K562 (cell line): ENCODE measurements at regions not wholly inside any gene's neighbourhood (a gene's known extent, or its start where the extent isn't known, plus 50 kb on each side); places are given as distances from the start of the nearest gene placed in this dataset.

Experiments
- ATAC-seq: fragments of 200-7000 bp; cut with Tn5 transposase; 3 replicates; pipeline ENCODE4 v1.9.1; 2020; ENCODE audit warnings: moderate library complexity
- BruUV-seq: library from RNA; stranded (reverse); fragments of 400-500 nt; replicated peaks from 2 replicates; lab custom pipeline; 2021; lab: Mats Ljungman, UMichigan
- CTCF ChIA-PET: fragments of 300-600 bp; formaldehyde crosslinking; extraction: SDS; loops from one replicate; lab custom pipeline; 2021; ENCODE audit warnings: low intra/inter-chr PET ratio; lab: Yijun Ruan, JAX
- POLR2A ChIA-PET: fragments of 300-600, 350-650 bp; sonication (Branson Sonifier 250); formaldehyde crosslinking; extraction: SDS; loops from one replicate; lab custom pipeline; 2021; ENCODE audit warnings: antibody characterized with exemption, inconsistent platforms; lab: Yijun Ruan, JAX
- DNase-seq, 4 experiments: peaks; one replicate each; pipeline versions ENCODE4 v3.0.0 to v3.0.0-alpha.2; 2011 to 2018; ENCODE audit warnings: low spot score in 3 of 4, mixed read lengths in 3 of 4; ENCODE audit errors: extremely low read depth in 1 of 4
- FAIRE-seq: peaks from 2 replicates; lab custom pipeline; 2011; peaks lifted over from hg19 to GRCh38; lab: Jason Lieb, UNC
- H2AFZ ChIP-seq: 2 replicates; pipeline ENCODE4 v1.6.0; 2011; ENCODE audit warnings: low read depth, low read length, control low read depth, inconsistent platforms
- H3K27ac ChIP-seq: fragments of 200-600 bp; 3 replicates; pipeline ENCODE4 v1.8.0; 2011; ENCODE audit warnings: low read depth, mild to moderate bottlenecking, control low read depth, inconsistent platforms, low read length, moderate library complexity, mixed read lengths; ENCODE audit errors: extremely low read depth
- H3K27me3 ChIP-seq, 2 experiments: fragments of 300-600 bp in 1 of 2; 2 replicates in 1 of 2; 3 replicates in 1 of 2; pipeline versions ENCODE4 v1.6.0 to v1.8.0; 2011; ENCODE audit warnings: inconsistent platforms in 2 of 2, low read length in 2 of 2, mild to moderate bottlenecking in 1 of 2, mixed read lengths in 1 of 2, moderate library complexity in 1 of 2; ENCODE audit not compliant: control insufficient read depth in 2 of 2, insufficient read depth in 2 of 2
- H3K36me3 ChIP-seq: fragments of 300-600 bp; 3 replicates; pipeline ENCODE4 v1.8.0; 2011; ENCODE audit warnings: mild to moderate bottlenecking, low read length, inconsistent platforms; ENCODE audit not compliant: control insufficient read depth, insufficient read depth
- H3K4me1 ChIP-seq, 2 experiments: fragments of 200-600 bp in 1 of 2; replicated peaks in 1 of 2; 2 replicates in 1 of 2; 3 replicates in 1 of 2; pipeline versions ENCODE4 v1.5.1 to v1.8.0; 2011; ENCODE audit warnings: inconsistent platforms in 2 of 2, low read length in 2 of 2, mild to moderate bottlenecking in 1 of 2, mixed read lengths in 1 of 2, moderate library complexity in 1 of 2; ENCODE audit not compliant: control insufficient read depth in 2 of 2, insufficient read depth in 2 of 2
- H3K4me2 ChIP-seq: 2 replicates; pipeline ENCODE4 v1.6.1; 2011; ENCODE audit warnings: low read length, control low read depth, inconsistent platforms, mixed read lengths; ENCODE audit not compliant: insufficient read depth
- H3K4me3 ChIP-seq: fragments of 200-600 bp; sonication (generic), shearing (Covaris generic); 2 replicates; pipeline ENCODE4 v1.5.1; 2016; ENCODE audit warnings: control low read depth, inconsistent platforms
- H3K79me2 ChIP-seq: fragments of 200-600 bp; 3 replicates; pipeline ENCODE4 v1.8.0; 2011; ENCODE audit warnings: low read length, inconsistent platforms; ENCODE audit not compliant: control insufficient read depth, insufficient read depth
- H3K9ac ChIP-seq, 2 experiments: 2 replicates each; pipeline versions ENCODE4 v1.6.0 to v1.6.1; 2011; ENCODE audit warnings: low read depth in 2 of 2, low read length in 2 of 2, control low read depth in 1 of 2, inconsistent platforms in 1 of 2, mild to moderate bottlenecking in 1 of 2, mixed read lengths in 1 of 2; ENCODE audit not compliant: insufficient read depth in 1 of 2
- H3K9me1 ChIP-seq: one replicate; pipeline ENCODE4 v1.6.0; 2011; ENCODE audit warnings: inconsistent platforms, mild to moderate bottlenecking, low read length, moderate library complexity; ENCODE audit not compliant: control insufficient read depth, insufficient read depth
- H3K9me3 ChIP-seq: replicated peaks from 2 replicates; pipeline ENCODE4 v1.5.1; 2011; ENCODE audit warnings: low read depth, low read length, inconsistent platforms; ENCODE audit not compliant: control insufficient read depth, insufficient read depth
- H4K20me1 ChIP-seq: replicated peaks from 2 replicates; pipeline ENCODE4 v1.6.1; 2011; ENCODE audit warnings: low read length, inconsistent platforms, mixed read lengths; ENCODE audit not compliant: control insufficient read depth, insufficient read depth
- ILF3 ChIP-seq: fragments of 450-650 bp; IDR thresholded peaks from 2 replicates; pipeline ENCODE4 v1.6.1; 2018; ENCODE audit warnings: antibody characterized with exemption, mild to moderate bottlenecking, moderate library complexity, borderline replicate concordance
- LARP7 ChIP-seq: fragments of 450-650 bp; IDR thresholded peaks from 2 replicates; pipeline ENCODE4 v1.6.1; 2016
- MED1 ChIP-seq: sonication (generic); formaldehyde crosslinking; IDR thresholded peaks from 2 replicates; pipeline ENCODE4 v1.8.1; 2023; ENCODE audit warnings: missing genetic modification reagents, borderline replicate concordance
- MXI1 ChIP-seq: IDR thresholded peaks from 2 replicates; pipeline ENCODE4 v1.6.1; 2011; ENCODE audit warnings: low read depth, mild to moderate bottlenecking, improper control_type of control experiment, low read length
- MYBL2 ChIP-seq, 2 experiments: fragments of 450-650 bp in 1 of 2; sonication (generic) in 1 of 2; formaldehyde crosslinking in 1 of 2; IDR thresholded peaks; 2 replicates each; pipeline versions ENCODE4 v1.6.1 to v1.8.1; 2017 to 2022; ENCODE audit warnings: borderline replicate concordance in 1 of 2, inconsistent platforms in 1 of 2, low read depth in 1 of 2, mild to moderate bottlenecking in 1 of 2, missing genetic modification reagents in 1 of 2, moderate library complexity in 1 of 2
- NCOA4 ChIP-seq: fragments of 450-650 bp; IDR thresholded peaks from 2 replicates; pipeline ENCODE4 v1.6.1; 2018; ENCODE audit warnings: mild to moderate bottlenecking; ENCODE audit not compliant: partially characterized antibody
- NR1H2 ChIP-seq: sonication (generic); formaldehyde crosslinking; IDR thresholded peaks from 2 replicates; pipeline ENCODE4 v1.4.0; 2020; ENCODE audit warnings: mild to moderate bottlenecking, missing genetic modification reagents
- PML ChIP-seq: IDR thresholded peaks from 2 replicates; pipeline ENCODE4 v1.6.1; 2012; ENCODE audit warnings: low read length, inconsistent platforms
- TRIM28 ChIP-seq: fragments of 450-650 bp; IDR thresholded peaks from 2 replicates; pipeline ENCODE4 v1.6.1; 2017
- U2AF1 ChIP-seq: fragments of 200-400 bp; formaldehyde crosslinking; optimal IDR thresholded peaks from 2 replicates; pipeline ENCODE3; 2017; ENCODE audit warnings: mild to moderate bottlenecking, low read depth, low read length, moderate library complexity
- USF1 ChIP-seq: sonication (generic); formaldehyde crosslinking; IDR thresholded peaks from 2 replicates; pipeline ENCODE4 v1.9.0; 2022; ENCODE audit warnings: mild to moderate bottlenecking, missing genetic modification reagents
- ZFP91 ChIP-seq: sonication (generic); formaldehyde crosslinking; IDR thresholded peaks from 2 replicates; pipeline ENCODE4 v1.8.0; 2022; ENCODE audit warnings: mild to moderate bottlenecking, missing genetic modification reagents
- ZNF124 ChIP-seq: sonication (generic); formaldehyde crosslinking; IDR thresholded peaks from 2 replicates; pipeline ENCODE4 v1.8.1; 2022; ENCODE audit warnings: missing genetic modification reagents
- ZNF766 ChIP-seq: fragments of 200-800 bp; sonication (Bioruptor generic); conservative IDR thresholded peaks from 2 replicates; pipeline ENCODE4 v1.6.1; 2016; ENCODE audit warnings: missing genetic modification characterization, missing compliant biosample characterization
- WGBS: fragments of 100-300 bp; shearing (Covaris generic); methylation state at CpG from one replicate; pipeline ENCODE4 v1.1.6; 2016; ENCODE audit warnings: low coverage, mixed read lengths; ENCODE audit not compliant: insufficient coverage; ENCODE audit errors: missing lambda C conversion rate; 5-methylcytosine and 5-hydroxymethylcytosine counted together
- in situ Hi-C: fragments of 300-500 bp; cut with MboI; formaldehyde crosslinking; loops from 4 replicates; pipeline ENCODE4 v1.15.0; 2018; ENCODE audit warnings: inconsistent platforms, mixed read lengths
- intact Hi-C: fragments of 100-400 bp; cut with micrococcal nuclease; formaldehyde crosslinking; loops from 2 replicates; pipeline ENCODE4 v1.14.2; 2022

GRCh38 chr4:60450054-60450453 is 750.1 kb upstream of the ADGRL3 start:
- H3K4me2 ChIP-seq, result no peak overlapping the region
- BruUV-seq, result no TSS peak
- H3K79me2 ChIP-seq, result no peaks in the 10 kb centered on the region
- H2AFZ ChIP-seq, result no peak overlapping the region
- H3K27ac ChIP-seq, result no peak overlapping the region
- H3K9ac ChIP-seq, result no peak overlapping the region
- in situ Hi-C loops, result no loop called here
- DNase-seq (no peak), FAIRE-seq (no peak), ATAC-seq (no peak)
- no peak overlapping the region for H3K4me3 ChIP-seq
- TF ChIP-seq TRIM28, result no peak
- TF ChIP-seq MYBL2 (IDR thresholded peaks at IDR 0.05; ENCODE audit: low read depth), result no peak
- no peak for TF ChIP-seq MYBL2 (CRISPR knock-in tag; IDR thresholded peaks at IDR 0.05; ENCODE audit: borderline replicate concordance)
- TF ChIP-seq USF1, result no peak
- no peak for TF ChIP-seq NR1H2
- CTCF ChIA-PET, result no interaction called here
- H3K27me3 ChIP-seq, result no peaks in the 10 kb centered on the region
- H3K36me3 ChIP-seq, result no peaks in the 10 kb centered on the region
- H4K20me1 ChIP-seq, result no peaks in the 10 kb centered on the region
- POLR2A ChIA-PET, result no interaction called here
- no peaks in the 10 kb centered on the region for H3K9me1 ChIP-seq
- intact Hi-C loops, result no loop called here
- no peaks in the 10 kb centered on the region for H3K9me3 ChIP-seq
- 0% methylated on average over 1 of the region's 1 CpG for WGBS
- H3K4me1 ChIP-seq, result no peaks in the 10 kb centered on the region

GRCh38 chr4:60452266-60452665 is 747.9 kb upstream of the ADGRL3 start:
- DNase-seq (no peak), ATAC-seq (no peak), FAIRE-seq (no peak)
- BruUV-seq, result no TSS peak
- H2AFZ ChIP-seq, result no peak overlapping the region
- H3K79me2 ChIP-seq, result no peaks in the 10 kb centered on the region
- H4K20me1 ChIP-seq, result no peaks in the 10 kb centered on the region
- no peak overlapping the region for H3K27ac ChIP-seq
- H3K36me3 ChIP-seq, result no peaks in the 10 kb centered on the region
- intact Hi-C loops, result no loop called here
- in situ Hi-C loops, result no loop called here
- H3K9me3 ChIP-seq, result no peaks in the 10 kb centered on the region
- no peak overlapping the region for H3K4me2 ChIP-seq
- H3K9ac ChIP-seq, result no peak overlapping the region
- no peak for TF ChIP-seq MXI1
- no peak for TF ChIP-seq PML
- TF ChIP-seq ZNF124 (CRISPR knock-in tag), result no peak
- no peak for TF ChIP-seq NCOA4
- no peak for TF ChIP-seq ZFP91 (CRISPR knock-in tag)
- no peak for TF ChIP-seq LARP7
- no peak for TF ChIP-seq ILF3
- no peak for TF ChIP-seq MED1 (CRISPR knock-in tag)
- TF ChIP-seq U2AF1, result no peak
- no peak for TF ChIP-seq ZNF766 (CRISPR knock-in tag)
- H3K9me1 ChIP-seq, result no peaks in the 10 kb centered on the region
- no peak overlapping the region for H3K4me3 ChIP-seq
- POLR2A ChIA-PET, result no interaction called here
- H3K4me1 ChIP-seq, result no peaks in the 10 kb centered on the region
- CTCF ChIA-PET, result no interaction called here
- no peaks in the 10 kb centered on the region for H3K27me3 ChIP-seq
